ENCODE measurements at regions not wholly inside any gene's neighbourhood (a gene's known extent, or its start where the extent isn't known, plus 50 kb on each side); places are given as distances from the start of the nearest gene placed in this dataset.

GRCh38 chr7:106482091-106482490, 178.9 kb downstream of the CCDC71L start:
- DNase-seq (ENCODE audit: low spot score), result no peak

GRCh38 chr7:106480616-106481031, 180.3 kb downstream of the CCDC71L start:
- no peak for DNase-seq (ENCODE audit: low spot score)

GRCh38 chr7:106480161-106480579, 180.8 kb downstream of the CCDC71L start:
- DNase-seq (ENCODE audit: low spot score), result no peak

GRCh38 chr7:106476751-106477150, 184.2 kb downstream of the CCDC71L start:
- DNase-seq (ENCODE audit: low spot score), result no peak

- no peak for DNase-seq (ENCODE audit: low spot score)
Measured at GRCh38 chr7:106472741-106473140, 188.0 kb upstream of the NAMPT start.

- no peak for DNase-seq (ENCODE audit: low spot score)
Measured at GRCh38 chr7:106471686-106472440, 187.1 kb upstream of the NAMPT start.

GRCh38 chr7:106471021-106471420, 186.2 kb upstream of the NAMPT start:
- DNase-seq (ENCODE audit: low spot score), result no peak

GRCh38 chr7:106466867-106467266, 182.1 kb upstream of the NAMPT start:
- no peak for DNase-seq (ENCODE audit: low spot score)

- no peak for DNase-seq (ENCODE audit: low spot score)
Measured at GRCh38 chr7:106465704-106466468, 181.1 kb upstream of the NAMPT start.

GRCh38 chr7:106464651-106465050, 179.9 kb upstream of the NAMPT start:
- no peak for DNase-seq (ENCODE audit: low spot score)

GRCh38 chr7:106463851-106464611, 179.2 kb upstream of the NAMPT start:
- DNase-seq (ENCODE audit: low spot score), result no peak

GRCh38 chr7:106462914-106463482, 178.2 kb upstream of the NAMPT start:
- DNase-seq (ENCODE audit: low spot score), result no peak

- peak; percentile 24 for DNase-seq (ENCODE audit: low spot score)
Measured at GRCh38 chr7:106462365-106462859, 177.6 kb upstream of the NAMPT start.

- DNase-seq (ENCODE audit: low spot score), result no peak
Measured at GRCh38 chr7:106460792-106461254, 176.0 kb upstream of the NAMPT start.

GRCh38 chr7:106459397-106460072, 174.8 kb upstream of the NAMPT start:
- no peak for DNase-seq (ENCODE audit: low spot score)

- no peak for DNase-seq (ENCODE audit: low spot score)
Measured at GRCh38 chr7:106457678-106458077, 172.9 kb upstream of the NAMPT start.

- no peak for DNase-seq (ENCODE audit: low spot score)
Measured at GRCh38 chr7:106456329-106456728, 171.5 kb upstream of the NAMPT start.

GRCh38 chr7:106452031-106452851, 167.5 kb upstream of the NAMPT start:
- no peak for DNase-seq (ENCODE audit: low spot score)

- DNase-seq (ENCODE audit: low spot score), result no peak
Measured at GRCh38 chr7:106451171-106451570, 166.4 kb upstream of the NAMPT start.

GRCh38 chr7:106450716-106451115, 165.9 kb upstream of the NAMPT start:
- DNase-seq (ENCODE audit: low spot score), result no peak
